HG02970 (cell line): ENCODE measurements at regions not wholly inside any gene's neighbourhood (a gene's known extent, or its start where the extent isn't known, plus 50 kb on each side); places are given as distances from the start of the nearest gene placed in this dataset.
"Not testable (repeated sequence)": the region's sequence is repeated elsewhere in the genome, so short reads cannot be mapped to it uniquely, and the experiment has no call there.

ENCODE experiments used
- ATAC-seq: cut with Tn5 transposase; IDR thresholded peaks from one replicate; pipeline ENCODE4 v1.9.1; 2021; ENCODE audit warnings: mild to moderate bottlenecking, moderate library complexity, moderate number of reproducible peaks; ENCODE audit not compliant: unreplicated experiment, low FRiP score

DNA sequence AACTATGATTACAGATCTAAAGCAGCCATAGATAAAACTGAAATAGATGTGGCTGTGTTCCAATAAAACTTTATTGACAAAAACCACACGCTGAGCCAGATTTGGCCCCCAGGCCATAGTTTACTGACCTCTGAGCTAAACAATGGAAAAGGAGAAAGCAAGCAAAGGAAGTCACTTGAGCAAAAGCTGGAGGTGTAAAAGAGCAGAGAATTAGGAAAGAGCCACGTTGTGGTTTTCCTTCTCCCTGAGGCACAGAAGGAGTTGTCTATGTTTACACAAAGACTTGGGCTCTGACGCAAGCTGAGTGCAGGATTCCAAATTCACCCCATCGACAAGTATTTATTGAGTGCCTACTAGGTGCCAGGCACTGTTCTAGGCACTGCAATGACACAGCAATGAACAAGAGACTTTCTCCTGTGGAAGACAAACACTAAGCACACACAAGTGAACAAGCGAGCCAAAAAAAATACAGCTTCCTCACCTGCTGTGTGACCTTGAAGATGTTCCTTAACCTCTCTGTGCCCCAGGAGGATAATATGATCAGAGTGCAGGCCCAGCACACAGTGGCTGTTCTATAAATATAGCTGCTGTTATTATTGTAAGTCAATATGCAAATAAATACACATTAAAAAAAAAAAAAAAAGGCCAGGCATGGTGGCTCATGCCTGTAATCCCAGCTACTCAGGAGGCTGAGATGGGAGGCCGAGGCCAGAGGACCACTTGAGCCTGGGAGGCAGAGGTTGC, 75.4 kb upstream of the PTPN1 start:
- ATAC-seq: no peak

DNA sequence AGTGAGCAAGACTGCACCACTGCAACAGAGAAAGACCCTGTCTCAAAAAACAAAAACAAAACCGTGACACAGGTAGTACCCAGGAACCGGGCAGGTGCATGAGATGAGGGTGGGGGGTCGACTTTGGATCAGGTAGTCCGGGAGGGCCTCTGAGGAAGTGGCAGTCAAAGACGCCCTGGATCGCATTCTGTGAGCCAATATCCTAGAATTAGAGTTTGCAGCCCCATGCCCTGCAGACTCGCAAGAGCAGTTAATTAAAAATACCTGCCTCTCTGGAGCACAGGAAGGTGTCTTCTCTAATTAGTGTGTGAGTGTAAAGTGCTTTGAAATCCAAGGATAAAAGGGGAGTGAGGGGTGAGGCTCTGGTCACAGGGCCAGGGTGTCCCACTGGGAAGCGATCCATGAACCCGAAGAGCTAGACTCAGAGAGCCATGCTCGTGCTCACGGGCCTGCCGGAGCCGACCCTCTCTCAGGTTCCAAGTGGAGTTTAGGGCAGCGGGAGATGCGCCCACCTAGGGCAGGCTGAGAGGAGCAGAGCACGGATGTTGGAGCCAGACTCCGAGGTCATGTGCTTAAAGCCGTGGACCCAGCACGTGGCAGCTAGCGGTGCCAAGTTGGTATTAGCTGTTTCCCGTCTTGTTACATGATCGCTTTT, 74.7 kb upstream of the PTPN1 start:
- no peak for ATAC-seq

DNA sequence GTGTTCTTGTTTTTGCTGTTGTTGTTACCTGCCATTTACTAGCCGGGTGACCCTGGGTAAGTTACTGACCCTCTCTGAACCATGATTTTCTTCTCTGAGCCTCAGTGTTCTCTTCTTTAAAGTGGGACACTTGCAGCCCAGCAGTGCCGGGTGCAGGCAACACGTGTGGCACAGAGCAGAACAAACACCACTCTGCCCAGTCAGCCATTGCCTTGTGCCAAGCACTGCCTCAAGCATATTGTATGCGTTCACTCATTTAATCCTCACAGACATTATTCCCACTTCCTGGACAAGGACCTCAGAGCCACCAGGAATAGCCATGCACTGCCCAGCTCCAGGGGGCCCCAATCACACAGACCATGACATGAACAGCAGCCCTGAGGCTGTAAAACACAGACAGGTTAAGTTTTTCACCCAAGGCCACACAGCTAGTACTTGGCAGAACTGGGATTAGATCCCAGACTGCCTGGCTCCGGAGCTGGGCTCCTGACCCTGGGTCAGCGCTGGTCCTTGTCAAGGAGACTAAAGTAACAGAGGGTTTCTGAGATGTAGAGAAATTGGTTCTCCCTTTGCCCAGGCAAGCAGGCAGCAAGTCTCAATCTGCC, 74.0 kb upstream of the PTPN1 start:
- ATAC-seq: no peak

DNA sequence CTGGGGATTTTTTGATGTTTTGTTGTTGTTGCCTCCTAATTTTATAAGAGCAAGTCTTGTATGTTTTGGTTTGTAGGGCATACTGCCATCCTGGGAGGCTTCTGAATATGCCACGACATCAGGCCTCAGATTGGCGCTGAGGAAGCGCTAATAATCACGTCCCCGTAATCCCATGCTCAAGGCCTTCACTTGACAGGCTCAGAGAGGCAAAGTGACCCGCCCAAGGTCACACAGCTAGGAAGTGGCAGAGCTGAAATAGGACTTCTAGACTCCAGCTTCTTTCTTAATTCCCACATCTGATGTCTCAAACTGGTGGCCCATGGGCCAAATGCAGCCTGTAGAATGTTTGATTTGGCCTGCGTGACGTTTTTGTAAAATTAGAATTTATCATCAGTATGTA, 73.5 kb upstream of the PTPN1 start:
- ATAC-seq: no peak

DNA sequence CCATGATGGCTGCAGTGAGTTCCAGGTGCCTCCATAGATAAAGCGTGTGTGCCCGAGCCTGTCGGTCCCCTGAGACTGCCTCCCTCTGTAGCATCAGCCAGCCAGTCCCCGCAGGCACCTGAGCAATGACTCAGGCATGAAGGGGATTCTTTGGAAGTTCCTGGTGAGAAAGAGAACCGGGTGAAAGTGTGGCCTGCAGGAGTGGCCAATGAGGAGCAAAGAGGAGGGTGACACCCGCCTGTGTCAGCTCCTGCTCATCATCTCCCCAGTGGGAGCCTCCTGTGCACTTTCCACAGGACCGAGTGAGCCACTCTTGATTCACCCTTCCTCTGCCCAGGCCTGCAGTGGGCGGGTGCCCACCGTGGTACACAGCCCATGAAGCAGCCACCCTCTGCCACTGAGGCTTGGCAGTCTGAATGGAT, 71.2 kb upstream of the PTPN1 start:
- no peak for ATAC-seq

DNA sequence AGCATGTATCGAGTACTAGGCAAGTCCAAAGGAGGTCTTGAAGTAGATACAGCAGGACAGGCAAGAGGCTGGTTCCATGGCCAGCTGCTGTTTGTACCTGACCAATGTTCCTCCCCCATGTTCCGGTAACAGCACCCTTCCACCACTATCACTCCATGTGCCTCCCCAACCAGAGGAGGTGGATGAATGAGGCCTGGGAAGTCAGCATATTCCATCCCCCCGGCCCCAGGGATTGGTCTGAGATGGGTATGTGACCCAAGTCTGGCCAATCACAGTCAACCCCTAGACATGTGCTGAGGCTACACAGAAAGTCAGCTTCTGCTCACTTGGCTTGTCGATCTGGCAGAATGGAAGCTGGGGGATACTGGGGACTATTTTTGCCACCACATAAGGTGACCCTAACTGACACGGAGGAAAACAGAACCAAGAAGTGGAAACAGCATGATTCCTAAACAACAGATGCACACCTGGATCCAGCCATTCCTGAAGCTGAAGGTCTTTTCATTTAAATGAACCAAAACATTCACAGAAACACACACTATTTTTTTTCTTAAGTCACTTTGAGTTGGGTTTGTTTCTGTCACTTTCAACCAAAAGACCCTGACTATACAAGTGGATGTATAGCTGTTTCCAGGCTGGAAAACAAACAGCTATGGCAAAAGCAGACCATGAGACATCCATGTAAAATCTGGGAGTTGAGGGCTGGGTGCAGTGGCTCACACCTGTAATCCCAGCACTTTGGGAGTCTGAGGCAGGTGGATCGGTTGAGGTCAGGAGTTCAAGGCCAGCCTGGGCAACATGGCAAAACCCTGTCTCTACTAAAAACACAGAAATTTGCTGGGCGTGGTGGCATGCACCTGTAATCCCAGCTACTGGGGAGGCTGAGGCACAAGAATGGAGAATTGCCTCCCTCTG, 70.4 kb upstream of the PTPN1 start:
- ATAC-seq: no peak

DNA sequence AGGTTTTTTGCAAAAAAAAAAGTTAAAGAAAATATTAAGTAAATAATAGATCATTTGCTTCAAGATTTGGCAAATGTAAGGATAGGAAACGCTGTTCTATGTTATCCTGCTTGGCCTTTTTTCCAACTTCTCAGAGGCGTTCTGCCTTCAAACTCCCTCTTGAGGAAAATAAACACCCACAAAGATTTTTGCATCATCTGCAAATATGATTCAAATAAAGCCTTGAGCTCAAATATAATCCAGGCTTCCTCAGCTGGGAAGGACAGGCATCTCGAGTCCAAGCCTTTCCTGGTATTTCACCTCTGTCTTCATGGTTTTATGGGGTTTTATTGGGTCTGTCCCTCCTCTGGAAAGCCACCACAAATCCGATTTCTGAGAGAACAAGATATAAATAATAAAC, 67.7 kb upstream of the PTPN1 start:
- no peak for ATAC-seq

DNA sequence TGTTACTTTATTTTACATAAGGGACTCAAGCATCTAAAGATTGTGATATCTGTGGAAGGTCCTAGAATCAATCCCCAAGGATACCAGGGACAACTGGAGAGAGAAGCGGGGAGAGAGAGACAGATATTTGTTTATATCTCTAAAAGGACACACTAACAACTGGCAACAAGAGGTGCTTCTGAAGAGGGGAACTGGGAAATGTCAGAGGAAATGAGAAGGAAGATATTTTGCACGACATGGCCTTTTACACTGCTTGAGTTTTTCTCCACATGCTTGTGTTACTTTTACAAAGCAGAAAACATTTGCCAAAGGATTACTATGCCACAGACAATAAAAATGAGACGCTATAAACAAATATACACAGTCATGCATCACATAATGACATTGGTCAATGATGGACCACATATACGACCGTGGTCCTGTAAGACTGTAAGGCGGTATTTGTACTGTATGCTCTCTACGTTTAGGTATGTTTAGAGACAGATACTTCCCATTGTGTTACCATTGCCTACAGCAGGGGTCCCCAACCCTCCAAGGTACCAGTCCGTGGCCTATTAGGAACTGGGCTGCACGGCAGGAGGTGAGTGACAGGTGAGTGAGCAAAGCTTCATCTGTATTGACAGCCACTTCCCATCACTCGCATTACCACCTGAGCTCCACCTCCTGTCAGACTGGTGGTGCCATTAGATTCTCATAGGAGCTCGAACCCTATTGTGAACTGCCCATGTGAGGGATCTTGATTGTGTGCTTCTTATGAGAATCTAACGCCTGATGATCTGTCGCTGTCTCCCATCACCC, 64.6 kb upstream of the PTPN1 start:
- ATAC-seq: no peak

DNA sequence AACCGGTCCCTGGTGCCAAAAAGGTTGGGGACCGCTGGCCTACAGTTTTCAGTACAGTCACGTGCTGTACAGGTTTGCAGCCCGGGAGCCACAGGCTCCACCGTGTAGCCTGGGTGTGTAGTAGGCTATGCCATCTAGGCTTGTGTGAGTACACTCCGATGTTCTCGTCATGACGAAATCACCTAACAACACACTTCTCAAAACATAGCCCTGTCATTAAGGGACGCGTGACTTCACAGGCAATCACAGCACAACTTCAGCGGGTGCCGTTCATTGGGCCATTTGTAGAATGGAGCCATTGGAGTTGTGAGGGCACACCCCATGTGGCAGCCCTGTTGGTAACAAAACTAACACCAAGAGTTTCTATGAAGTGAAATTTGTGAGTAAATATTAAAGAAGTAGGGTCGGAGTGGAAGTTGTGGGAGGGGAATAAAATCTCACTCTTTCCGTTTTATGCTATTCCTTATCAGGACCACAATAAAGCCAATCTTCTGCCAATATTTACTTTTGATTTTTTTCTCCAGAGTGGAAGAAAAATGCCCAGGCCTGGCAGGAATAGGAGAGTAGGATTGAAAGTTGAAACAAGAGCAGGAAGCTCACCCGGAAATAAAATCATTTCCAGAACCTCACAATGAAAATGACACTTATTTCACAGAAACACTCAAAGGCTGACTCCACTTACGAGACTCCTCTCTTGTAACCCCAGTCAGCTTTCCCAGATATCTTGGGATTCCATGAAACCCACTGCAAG, 63.7 kb upstream of the PTPN1 start:
- no peak for ATAC-seq

DNA sequence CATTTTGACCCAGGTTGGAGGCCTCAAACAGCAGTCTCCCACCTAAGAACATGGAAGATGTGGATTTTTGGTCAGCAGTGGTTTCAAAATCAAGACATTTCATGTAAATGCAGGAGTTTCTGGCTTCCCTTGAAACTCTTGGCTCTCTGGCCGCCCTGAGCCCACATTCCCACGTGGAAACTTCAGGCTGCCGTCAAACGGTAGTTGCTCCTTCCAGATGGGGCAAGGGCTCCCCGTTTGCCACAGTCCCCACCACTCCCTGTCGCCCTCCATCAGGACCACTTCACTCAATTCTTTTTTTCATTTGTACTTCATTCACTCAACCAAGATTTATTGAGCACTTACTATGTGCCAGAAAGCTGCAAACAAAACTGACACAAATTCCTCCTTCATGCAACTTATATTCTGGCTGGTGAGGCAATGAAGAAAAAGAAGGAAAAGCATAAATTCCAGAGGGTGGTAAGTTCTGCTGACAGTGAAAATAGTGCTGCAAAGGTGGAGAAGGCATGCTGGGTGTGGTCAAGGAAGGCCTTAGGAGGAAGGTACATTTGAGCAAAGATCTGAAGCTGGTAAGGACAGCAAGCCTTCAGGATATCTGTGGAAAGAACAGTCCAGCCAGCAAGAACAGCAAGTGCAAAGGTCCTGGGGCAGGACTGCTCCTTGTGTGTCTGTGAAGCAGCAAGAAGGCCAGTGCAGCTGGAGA, 62.9 kb upstream of the PTPN1 start:
- ATAC-seq: no peak

DNA sequence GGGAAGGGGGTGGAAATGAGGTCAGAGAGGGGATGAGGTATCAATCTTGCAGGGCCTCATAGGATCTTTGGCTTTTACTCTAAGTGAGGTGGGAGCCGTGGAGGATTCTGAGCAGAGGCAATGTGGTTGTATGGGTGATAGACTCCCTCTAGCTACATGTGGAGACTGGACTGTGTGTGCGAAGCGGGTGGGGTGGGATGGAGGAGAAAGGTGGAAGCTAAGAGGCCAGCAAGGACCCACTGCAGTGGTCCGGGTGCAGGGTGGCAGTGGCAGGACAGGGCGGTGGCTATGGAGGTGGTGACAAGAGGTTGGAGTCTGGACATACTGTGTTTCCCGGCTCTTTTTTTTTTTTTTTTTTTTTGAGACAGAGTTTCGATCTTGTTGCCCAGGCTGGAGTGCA, 62.4 kb upstream of the PTPN1 start:
- ATAC-seq: no peak

DNA sequence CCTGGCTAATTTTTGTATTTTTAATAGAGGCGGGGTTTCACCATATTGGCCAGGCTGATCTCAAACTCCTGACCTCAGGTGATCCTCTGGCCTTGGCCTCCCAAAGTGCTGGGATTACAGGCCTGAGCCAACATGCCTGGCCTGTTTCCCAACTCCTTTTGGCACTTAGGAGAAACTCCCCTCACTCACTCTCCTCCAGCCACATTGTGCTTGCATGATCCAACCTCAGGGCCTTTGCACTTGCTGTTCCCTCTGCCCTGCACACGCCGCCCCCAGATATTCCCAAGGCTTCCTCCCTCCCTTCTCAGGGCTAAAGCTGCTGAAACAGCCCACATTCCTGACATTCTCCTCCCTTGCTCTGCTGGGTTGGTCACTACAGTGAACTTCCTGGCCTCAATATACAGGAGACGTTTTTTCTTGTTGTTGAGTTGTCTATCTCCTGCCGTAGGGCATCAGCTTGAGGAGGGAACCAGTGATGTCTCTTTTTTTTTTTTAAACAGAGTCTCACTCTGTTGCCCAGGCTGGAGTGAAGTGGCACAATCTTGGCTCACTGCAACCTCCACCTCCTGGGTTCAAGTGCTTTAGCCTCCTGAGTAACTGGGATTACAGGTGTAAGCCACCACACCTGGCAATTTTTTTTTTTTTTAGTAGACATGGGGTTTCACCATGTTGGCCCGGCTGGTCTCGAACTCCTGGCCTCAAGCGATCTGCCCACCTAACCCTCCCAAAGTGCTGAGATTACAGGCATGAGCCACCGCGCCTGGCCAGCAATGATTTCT, 61.4 kb upstream of the PTPN1 start:
- not testable (repeated sequence) for ATAC-seq

DNA sequence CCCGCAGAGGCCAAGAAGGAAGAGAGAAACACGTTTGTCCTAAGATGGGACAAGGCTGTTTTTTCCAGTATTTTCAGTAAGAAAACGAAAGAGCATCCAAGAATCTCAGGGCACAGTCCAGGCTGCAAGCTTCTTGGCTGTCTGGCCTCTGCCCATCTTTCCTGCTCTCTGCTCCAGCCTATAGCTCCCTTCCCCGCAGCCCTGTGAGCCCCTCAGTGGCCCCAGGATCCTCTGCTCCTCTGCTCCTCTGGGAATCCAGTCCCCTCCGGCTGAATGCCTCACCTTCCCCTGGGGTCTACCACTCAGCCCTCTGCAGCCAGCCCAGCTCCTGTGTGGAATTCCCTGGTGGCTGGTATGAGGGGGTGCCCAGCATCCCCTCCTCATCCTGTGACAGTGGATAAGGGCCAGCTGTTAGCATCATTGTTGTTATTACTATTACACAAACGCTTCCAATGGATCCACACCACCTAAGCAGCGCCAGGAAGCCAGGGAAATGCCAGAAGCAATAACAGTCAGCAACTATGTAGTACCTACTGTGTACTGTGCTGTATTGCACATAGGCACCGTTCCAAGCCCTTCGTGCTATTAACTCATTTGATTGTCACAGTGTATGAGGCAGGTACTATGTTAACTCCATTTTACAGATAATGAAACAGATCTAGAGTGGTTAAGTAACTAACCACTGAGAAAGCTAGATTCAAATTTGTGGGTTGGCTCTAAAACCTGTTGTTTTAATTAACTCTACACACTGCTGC, 60.3 kb upstream of the PTPN1 start:
- ATAC-seq: no peak

DNA sequence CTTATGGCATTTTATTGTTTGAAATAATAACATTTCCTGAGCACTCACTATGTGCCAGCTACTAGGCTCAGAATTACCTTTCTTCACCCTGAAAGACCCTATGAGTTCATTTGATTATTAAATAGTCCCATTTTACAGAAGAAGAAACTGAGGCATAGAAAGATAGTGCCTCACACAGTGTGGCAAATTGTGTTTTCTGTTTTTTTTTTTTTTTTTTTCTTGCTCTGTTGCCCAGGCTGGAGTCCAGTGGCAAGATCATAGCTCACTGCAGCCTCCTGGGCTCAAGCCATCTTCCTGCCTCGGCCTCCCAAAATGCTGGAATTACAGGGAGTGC, 59.7 kb upstream of the PTPN1 start:
- ATAC-seq: no peak

DNA sequence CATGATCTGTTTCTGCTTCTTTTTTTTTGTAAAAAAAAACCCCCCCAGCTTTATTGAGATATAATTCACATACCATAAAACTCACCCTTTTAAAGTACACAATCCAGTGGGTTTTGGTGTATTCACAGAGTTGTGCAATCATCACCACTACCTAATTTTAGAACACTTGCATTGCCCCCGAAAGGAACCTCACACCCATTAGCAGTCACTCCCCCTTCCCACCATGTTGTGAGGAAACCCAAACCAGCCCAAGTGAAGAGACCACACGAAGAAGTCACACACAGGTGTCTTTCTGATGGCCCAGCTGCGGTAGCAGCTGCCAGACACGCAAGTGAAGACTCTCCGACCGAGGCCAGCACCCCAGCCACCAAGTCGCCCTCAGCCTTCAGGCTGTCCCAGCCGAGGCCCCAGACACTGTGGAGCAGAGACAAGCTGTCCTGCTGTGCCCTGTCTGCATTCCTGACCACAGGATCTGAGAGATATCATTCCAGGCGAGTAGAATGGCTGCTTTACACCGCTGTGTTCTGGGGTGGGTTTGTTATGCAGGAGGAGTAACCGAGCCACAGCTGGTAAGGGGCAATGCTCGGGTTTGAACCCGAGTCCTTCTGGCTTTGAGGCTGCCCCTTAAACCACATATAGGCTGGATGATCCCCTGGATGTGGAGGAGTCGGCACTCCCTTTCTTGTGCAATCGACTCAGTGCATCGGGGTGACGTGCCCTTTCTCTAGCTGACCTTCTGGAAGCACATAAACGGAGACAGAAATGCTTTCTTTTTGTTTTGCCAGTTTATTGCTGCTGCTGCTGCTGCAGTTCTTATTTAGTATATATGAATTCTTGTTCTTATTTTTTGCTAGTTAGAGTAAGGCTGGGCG, 59.1 kb upstream of the PTPN1 start:
- ATAC-seq: peak; percentile 63

DNA sequence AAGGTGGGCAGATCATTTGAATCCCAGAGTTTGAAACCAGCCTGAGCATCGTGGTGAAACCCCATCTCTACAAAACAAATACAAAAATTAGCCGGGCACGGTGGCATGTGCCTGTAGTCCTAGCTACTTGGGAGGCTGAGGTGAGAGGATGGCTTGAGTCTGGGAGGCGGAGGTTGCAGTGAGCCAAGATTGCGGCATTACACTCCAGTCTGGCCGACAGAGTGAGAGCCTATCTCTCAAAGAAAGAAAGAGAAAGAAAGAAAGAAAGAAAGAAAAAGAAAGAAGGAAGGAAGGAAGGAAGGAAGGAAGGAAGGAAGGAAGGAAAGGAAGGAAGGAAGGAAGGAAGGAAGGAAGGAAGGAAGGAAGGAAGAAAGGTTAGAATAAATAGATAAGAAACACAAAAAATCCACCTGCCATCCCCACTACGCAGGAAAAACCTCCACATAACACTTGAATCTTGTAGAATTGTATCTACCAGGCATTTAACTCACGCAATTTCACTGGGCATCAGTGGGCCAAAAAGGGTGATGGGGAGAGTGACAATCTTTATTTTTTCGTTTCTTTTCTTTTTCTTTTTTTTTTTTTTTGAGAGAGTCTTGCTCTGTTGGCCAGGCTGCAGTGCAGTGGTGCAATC, 58.3 kb upstream of the PTPN1 start:
- ATAC-seq: not testable (repeated sequence)
